Activated T-cell treated with anti-CD3 and anti-CD28 coated beads for 48 hours (primary cell): ENCODE measurements at regions not wholly inside any gene's neighbourhood (a gene's known extent, or its start where the extent isn't known, plus 50 kb on each side); places are given as distances from the start of the nearest gene placed in this dataset.

Experiments
- DNase-seq: peaks from one replicate; pipeline ENCODE4 v3.0.0-alpha.2; 2020; ENCODE audit warnings: low read depth

DNA sequence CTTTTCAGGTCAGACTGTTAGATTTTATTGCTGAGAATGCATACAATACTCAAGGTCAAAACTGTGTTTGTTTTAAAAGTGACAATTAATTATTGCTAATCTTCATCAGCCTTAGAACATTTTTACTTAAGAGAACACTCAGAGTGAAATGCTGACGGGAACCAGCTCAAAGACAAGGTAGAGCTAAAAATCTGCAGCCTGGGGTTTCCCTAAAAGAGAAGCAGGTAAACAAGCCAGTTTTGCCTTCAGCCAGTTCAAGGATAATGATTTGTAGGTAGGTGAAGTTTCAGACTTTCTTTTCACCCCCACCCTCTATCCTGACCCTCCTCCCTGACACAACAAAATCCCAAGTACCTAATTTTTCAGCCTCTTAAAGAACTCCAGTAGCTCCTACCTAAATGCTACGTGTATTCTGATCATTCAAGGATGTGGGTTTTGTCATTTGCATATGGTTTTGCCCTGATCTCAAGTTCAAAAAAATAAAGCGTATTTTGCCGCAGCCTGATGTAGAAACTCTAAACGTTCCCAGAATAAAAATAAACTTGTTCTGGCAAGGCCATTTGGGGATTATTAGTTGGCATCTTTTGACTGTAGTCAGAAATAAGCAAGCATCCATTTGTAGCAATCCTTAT lies 407.2 kb downstream of the EFNA5 start:
- no peak for DNase-seq

DNA sequence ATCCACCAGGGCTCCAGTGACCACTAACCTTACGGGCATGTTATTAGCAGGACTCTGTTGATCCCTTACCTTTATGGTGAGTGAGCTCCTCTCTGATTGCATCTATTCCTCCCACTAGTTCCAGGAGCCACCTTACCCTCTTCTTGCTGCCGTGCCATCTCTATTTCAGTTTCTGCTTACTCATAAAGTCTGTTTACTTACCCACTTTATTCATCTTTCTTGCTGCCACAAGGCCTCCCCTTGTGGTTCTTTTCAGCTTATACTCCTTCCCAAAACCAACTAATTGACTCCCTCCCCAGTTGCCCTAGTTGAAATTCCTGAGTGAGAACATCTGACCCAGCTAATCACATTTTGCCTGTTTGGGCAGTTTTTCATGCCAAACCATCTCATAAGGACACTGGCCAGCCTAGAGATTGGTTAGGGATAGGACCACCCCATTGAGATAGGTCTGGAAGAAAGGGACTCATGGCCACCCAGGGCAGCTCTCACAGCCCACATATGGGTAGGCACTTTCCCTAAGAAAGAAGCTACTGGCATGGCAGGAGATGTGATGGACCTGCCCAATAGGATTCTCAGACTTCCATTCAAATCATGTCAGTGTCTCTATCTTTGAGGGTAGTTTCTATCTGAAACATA lies 412.7 kb downstream of the EFNA5 start:
- no peak for DNase-seq

DNA sequence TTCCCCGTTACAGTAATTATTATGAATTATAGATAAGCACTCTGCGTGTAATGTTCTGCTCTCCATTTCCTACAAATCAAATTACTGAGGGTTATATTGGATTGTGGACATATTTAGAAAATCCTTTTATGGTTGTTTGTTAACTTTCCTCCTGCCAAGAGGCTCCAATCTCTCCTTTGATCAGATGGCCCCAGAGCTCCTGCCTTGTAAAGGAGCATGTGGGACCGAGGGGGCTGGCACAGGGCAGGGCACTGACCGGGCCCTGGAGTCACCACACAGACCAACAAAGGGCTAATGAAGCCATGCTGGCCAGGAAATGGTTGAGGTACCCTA lies 415.9 kb downstream of the EFNA5 start:
- DNase-seq: no peak

DNA sequence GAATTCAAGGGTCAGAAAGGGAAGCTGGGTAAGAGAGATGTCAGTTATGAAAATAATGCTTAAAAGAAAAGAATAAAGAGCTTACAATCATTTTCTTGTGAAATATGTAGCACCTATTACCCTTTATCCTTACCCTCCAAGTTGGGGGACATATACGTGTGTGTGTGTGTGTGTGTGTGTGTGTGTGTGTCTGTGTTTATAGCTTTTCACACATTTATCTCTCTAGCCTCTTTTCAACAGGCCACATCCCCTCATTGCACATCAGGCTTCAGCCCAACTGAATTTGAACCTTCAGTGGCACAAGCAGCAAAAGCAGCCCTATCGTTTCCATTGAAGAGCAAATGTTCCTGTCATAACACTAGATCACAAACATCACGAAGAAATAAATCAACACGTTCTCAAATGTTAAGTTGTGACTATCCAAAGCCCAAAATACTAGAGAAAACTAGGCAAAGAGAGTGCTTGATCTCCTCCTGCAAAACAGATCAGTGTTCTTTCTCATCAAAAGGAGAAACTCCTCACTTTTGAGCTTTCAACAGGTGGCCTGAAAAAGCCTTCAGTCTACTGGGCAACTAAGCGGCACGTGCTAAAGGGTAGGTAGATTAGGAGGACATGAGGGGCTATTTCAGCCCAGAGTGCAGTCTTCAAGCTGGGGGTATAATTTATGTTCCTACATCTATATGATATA lies 416.4 kb downstream of the EFNA5 start:
- no peak for DNase-seq

DNA sequence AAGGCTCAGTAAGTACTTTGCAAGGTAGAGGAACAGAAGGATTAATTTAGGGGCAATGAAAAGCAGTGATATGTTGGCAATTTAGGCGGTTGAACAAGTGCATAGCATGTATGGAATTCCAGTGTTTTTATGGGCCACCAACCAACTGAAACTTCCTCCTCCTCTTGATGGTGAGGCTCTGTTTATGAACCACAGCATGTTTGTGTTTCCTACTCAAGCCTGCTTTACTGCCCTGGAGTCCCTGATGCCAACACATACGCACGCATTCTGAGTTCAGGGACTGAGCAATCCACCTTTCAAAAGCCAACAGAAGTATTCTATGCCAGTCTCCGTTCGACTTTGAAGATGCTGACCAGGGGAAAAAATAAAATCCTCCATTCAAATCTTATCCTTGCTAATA lies 417.5 kb downstream of the EFNA5 start:
- DNase-seq: no peak

DNA sequence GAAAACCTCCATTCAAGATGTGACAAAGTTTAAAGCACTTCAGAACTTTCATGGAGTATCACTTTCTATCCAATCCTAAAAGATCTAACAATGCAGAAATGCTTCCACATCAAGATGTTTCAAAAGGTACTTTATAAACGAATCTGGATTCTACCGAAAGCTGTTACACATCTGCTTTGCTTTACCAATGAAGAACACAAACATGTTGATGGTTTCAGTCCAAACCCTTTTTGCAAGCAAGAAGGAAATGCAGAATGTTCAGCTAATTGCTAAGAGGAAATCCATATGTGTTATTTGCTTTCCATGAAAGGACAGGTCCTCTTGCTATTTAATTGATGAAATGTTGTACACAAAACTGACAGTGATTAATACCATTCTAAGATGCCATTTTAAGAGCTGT lies 419.6 kb downstream of the EFNA5 start:
- DNase-seq: no peak

DNA sequence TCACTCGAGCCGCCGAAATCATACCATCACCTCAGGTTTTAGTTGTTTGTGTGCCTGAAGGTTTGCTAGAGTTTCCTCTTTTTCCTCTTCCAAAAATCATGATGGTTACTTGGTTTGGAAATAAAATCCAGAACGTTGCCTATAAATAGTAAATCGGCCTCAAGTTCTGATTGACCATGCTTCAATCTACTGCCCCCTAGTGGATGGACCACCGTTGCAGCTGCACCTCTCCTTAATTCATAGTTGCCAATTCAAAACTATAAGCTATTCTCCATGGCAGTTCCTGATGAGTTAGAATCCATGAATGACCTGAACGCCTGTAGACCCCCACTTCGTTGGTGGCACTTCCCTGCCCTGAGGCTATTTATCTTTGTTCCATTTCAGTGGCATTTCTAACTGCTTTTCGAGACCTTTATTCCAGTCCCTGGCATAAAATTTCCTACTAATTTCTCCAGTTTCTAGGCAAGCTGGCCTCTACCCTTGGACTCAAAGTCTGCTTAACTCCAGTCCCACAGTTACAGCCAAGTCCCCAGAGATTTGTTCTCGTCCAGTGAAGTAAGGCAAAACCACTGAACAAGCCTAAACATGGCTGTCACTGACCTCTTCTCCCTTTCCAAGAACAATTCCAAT lies 422.6 kb downstream of the EFNA5 start:
- DNase-seq: peak; percentile 17

DNA sequence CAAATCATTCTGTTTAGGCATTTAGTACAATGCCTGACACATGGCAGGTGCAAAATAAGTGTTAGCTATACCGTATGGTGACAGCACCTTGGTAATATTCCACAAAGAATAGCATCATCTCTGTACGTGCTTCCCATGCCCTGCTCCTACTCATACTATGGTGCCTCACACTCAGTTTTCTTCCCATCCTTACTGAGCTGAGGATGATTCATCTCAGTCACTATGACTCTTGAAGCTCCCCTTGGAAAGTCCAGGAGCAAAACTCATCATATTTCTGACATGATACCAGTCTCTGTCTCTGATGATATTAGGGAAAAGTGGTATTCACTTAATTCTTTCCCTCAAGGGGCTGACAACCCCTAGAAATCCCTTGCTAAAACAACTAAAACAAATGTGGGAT lies 423.3 kb downstream of the EFNA5 start:
- DNase-seq: no peak

DNA sequence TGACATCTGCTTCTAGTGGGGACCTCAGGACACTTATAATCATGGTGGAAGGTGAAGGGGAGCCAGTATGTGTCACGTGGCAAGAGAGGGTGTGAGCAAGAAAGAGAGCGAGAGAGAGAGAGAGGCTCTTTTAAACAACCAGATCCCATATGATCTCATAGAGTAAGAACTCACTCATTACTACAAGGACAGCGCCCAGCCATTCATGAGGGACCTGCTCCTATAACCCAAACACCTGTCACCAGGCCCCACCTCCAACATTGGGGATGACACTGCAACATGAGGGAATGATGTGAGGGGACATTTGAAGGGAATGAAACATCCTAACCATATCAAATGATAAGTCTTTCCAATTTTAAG lies 427.5 kb downstream of the EFNA5 start:
- DNase-seq: no peak

DNA sequence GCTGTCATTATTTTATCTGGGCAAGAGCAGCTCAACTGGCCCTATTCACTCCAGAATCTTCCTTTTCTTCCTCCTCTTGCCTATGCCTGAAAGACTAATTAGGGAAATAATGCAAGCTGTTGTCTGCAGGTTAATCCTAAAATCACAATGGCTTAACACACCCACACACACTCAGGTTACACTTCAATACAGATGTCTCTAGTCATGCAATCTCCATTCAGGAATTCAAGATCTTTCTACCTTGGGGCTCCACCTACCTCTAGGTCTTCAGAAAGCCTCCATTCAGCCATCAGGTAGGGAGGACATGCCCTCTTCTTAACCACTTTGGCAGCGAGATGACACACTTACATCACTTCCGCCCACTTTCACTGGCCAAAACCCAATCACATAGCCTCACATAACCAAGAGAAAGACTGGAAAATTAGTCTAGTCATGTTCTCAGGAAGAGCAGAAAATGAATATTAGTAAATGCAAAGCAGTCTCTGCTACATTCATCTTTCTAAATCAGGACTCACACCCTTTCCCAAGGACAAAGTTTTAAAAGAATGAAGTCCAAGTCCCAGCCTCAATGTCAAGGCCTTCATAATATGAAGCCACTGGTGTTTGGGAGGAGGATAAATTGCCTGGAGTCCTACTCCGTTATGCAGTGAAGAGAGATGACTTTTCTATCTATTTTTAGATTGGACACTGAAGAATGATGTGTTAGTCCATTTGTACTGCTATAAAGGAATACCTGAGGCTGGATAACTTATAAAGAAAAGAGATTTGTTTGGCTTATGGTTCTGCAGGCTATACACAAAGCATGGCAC lies 428.1 kb downstream of the EFNA5 start:
- DNase-seq: no peak

DNA sequence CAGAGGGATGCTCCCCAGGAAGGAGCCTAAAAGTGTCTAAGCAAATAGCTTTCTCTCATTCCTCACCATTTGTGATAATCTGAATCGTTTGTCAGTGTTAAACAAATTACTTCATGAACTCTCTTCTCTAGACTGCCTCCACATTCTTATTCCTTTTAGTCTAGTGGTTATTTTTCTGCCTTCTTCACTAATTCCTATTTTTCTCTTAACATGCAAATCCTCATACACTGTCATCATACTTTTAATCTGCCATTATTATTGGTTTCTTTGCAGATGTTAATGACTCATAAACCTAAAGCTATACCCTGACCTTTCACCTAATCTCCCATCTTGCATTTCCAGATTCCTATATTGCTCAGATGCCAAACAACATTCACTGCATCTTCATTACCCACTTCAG lies 428.9 kb downstream of the EFNA5 start:
- DNase-seq: no peak

DNA sequence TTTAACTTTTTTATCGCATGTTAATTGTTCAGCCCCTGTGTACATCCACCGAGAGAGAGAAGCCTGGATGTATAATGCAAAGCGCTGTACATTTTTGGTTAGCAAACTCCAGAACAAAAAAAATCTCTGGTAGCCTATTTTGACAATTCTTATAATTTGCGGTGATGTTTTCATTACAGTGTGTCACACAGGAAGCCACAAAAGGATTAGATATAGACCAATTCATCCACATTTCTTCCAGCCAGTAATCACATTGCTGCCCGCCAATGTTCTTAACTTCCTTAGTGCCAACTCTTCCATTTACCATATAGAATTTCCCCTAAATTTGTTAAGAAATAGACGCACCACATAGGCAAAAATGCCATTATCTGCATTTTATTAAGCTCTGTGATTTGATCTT lies 435.6 kb downstream of the EFNA5 start:
- no peak for DNase-seq

DNA sequence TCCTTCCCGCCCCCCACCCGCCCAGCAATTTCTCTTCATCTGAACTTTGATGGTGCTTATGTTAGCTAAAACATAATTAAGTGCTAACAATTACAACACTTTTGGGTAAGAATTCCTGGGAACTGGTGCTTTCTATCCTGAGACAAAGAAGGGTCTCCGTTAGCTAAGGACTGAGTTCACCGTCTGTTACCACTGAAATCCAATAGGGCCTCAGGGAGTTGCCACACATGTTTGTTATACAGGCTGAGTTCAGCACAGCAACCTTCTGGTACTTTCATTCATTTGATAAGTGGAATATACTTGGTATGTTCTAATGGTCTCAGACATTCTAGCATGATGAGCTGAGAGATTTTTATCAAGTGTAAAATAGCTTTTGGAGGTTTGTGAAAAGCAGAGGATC lies 437.9 kb downstream of the EFNA5 start:
- no peak for DNase-seq

DNA sequence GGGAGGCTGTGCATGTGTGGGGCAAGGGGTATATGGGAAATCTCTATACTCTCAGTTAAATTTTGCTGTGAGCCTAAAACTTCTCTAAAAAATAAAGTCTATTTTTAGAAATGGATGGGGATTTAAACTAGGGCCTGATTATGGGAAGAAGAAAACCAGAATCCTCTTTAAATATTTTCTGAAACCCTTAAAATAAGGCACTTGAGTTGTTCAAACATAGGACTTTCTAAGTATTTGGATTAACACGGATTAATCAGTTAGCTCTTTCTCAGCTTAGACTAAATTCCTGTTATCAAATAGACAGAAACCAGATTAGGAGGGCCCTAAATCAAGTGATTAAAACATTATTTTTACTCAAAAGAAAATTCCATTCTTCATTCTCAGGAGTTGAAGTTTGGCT lies 438.4 kb downstream of the EFNA5 start:
- no peak for DNase-seq

DNA sequence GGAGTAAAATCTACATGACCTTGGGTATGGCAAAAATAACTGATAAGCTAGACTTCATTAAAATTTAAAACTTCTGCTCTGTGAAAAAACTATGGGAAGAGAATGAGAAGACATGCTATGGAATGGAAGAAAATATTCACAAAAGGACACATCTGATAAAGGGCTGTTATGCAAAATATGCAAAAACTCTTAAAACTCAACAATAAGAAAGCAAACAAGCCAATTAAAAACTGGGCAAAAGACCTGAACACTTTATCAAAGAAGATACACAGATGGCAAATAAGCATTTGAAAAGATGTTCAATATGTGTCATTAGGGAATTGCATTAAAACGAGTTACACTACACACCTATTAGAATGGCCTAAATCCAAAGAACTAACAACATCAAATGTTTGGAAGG lies 439.5 kb downstream of the EFNA5 start:
- no peak for DNase-seq

DNA sequence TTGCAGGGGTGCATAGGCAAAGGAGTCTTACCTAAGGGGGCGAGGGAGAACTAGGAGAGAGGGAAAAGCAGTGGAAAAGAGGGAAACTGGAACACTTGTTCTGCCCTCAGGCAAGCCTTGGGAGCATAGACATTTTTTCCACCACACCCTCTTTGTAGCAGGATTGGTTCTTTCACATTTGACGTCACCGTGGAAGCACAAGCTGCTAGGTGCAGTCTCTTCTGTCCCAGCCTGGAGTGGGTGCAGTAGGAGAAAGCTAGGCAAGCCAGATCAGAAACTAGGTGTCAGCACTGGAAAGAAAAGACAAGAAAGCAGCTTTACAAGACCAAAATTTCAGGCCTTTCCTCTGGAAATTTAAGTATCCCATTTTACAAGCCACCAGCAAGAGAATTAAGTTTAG lies 440.4 kb downstream of the EFNA5 start:
- DNase-seq: no peak

DNA sequence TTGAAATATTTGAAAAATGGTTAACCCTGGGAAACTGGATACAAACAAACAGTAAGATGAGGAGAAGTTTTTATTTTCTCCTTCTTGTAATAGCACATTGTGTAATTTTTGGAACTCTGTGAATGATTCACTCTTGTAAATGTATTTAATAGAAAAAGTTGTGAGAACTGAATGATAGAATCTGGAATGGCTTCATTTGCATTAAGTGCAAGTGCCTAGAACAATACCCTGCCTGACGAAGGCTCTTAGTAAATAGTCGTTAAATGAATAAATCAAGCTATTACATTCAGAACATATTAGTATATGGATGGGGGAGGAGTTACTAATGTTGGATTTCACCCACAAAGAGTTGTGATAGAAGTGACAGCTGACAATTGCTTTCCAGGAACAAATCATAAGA lies 442.5 kb downstream of the EFNA5 start:
- no peak for DNase-seq

DNA sequence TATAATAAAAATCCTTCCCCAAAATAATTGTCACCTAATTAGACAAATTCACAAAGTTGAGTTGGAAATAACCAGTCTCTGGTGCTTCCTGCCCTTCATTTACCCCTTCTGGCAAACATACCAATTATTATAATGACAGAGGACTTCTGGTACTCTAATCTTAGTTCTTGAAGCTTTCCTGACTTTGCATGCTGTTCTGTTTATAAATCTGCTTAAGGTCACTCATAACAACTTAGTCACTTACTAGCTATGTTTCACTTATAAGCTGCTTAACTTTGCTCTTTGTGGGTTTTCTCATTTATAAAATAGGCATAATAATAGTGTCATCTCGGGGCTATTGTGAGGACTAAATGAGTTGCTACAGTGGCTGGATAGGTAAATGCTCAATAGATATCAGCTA lies 446.5 kb downstream of the EFNA5 start:
- no peak for DNase-seq

DNA sequence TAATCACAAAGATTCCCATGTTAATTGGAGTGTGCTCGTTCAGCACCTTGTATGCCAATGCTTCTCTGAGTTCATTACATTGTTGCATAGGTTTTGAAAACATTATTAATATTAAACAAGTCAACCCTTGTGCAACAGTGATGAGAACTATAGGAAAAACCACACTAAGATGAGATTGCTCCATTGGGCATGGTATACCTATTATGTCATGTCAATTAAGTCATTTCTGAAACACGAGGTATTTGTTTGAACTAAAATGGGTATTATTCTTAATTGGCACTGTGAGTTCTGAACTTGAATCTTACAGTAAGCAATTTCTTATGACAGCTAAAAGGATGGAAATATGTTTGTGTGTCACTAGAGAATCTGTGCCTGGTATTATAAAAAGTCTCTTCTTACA lies 447.7 kb downstream of the EFNA5 start:
- DNase-seq: no peak

DNA sequence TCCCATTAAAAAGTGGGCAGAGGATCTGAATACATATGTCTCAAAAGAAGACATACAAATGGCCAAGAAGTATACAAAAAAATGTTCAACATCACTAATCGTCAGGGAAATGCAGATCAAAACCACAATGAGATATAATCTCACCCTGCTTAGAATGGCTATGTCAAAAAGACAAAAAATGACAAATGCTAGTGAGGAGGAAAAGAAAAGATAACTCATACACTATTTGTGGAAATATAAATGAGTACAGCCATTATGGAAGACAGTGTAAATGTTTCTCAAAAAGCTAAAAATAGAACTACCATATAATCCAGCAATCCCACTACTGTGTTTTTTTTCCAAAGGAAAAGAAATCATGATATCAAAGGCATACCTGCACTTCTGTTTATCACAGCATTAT lies 450.7 kb downstream of the EFNA5 start:
- DNase-seq: no peak

DNA sequence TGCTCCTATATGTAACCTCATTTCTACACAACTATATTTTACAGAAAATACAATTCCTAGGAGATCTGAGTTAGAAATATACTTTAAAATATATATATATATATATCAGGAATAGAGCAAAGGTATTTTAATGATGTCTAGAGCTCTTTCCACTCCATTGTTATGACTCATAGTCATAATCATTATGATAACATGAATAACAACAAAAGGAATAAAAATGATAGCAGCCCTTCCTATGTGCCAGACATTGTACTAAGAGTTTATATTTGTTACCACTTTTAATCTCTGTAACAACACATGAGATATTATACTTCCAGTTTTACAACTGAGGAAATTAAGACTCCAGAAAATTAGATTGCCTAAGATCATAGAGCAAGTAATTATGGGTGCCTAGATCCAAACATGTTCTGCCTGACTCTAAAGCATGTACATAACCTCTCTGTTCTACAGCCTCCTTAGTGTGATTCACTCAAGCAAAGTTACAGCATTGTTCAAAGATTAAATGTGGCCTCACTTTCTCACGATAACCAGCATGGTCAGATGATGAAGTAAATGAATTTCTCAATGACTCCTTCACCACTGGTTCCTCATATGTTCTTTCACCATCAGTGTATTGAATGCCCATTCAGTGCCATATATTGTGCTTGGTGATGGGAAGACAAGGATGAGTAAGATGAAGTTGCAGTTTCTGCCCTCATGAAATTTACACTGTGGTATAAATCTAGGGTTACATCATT lies 452.1 kb downstream of the EFNA5 start:
- no peak for DNase-seq

DNA sequence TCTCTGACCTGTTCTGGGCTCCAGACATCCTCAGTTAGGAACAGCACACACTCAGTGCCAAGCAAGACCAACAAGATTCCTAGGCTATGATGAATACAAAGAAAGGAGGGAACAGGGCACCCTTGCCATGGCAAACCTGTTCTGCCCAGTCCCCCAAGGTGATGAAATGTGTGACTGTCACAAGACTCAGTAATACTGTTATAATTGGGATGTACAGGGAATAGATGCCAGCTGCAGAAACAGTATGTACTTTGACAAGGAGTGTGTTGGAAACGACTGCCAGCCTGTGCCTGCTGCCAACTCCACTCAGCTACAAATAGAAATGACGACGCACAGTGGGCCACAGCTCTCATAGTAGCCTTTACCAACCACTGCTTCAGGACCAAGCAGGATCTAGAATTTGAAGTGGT lies 453.0 kb downstream of the EFNA5 start:
- no peak for DNase-seq
